DMS53 treated with DMSO at 0.1 percent for 48 hours (cell line): ENCODE measurements at regions not wholly inside any gene's neighbourhood (a gene's known extent, or its start where the extent isn't known, plus 50 kb on each side); places are given as distances from the start of the nearest gene placed in this dataset.

Source experiments
- DNase-seq: peaks from one replicate; lab custom pipeline; 2025; ENCODE audit not compliant: unreplicated experiment; lab: John Stamatoyannopoulos, UW

- DNase-seq: no peak
Measured at GRCh38 chr13:78341032-78341431, 262.3 kb downstream of the POU4F1 start.

- no peak for DNase-seq
Measured at GRCh38 chr13:78339927-78340326, 263.4 kb downstream of the POU4F1 start.

GRCh38 chr13:78334059-78334458 lies 269.3 kb downstream of the POU4F1 start:
- DNase-seq: no peak

DNA sequence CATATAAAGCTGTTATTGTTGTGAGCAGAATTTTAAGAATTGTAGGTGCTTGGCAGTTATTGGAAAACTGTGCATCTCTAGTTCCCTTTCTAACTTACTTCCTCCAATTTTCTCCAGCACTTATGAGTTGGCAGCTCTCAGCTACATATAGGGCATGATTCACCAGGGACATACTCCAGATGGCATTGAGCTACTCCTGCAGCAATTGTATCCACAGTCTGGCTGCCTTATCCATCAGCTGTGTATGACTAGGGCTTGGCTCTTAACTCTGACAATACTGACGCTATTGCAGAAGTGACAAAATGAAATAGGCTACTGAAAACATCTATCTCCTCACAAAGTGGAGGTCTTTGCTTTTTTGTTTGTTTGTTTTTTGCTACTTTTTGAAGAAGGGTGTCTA lies 276.7 kb downstream of the POU4F1 start:
- DNase-seq: no peak

- no peak for DNase-seq
Measured at GRCh38 chr13:78325585-78325984, 277.8 kb downstream of the POU4F1 start.

- no peak for DNase-seq
Measured at GRCh38 chr13:78323848-78324247, 279.5 kb downstream of the POU4F1 start.

DNA sequence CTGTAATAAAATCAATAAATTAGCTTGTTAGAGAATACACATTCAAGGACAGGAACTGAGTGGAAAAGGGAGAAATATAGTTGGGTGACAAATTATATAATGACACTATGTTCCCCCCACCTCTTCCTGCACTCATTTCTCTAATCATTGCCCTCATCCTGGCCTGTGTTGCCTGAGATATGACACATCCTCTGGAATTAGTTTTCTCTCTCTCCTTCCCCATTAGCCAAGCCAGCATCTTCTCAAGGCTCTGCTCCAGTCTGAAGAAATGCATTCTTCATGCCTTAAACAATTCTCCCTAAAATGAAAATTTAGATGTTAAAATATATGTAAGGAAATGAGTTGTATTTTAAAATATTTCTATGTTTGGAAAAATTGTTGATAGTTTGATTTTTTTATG lies 280.3 kb downstream of the POU4F1 start:
- DNase-seq: no peak

DNA sequence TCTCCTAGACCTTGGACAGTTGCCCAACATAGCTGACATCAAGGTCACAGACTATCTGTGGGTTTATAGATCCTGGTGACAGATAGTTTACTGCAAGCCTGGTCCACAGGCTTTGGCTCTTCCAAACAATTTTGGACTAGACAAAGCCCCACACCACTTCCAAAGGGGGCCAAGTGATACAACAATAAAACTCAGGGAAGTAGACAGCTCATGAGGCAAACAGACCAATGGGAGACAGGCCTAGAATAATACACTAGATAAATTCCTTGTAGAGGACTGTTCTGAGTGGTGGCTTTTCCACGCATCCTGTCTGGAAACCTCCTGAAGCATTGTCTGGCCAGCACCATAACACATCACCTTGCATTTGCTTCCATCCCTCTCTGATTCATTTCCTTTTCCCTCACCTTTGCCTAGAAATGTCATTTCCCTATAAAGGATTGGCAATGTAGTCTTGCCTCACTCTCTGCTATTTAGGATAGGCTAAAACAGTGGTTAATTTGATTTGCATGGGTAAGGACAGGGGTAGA lies 284.2 kb downstream of the POU4F1 start:
- no peak for DNase-seq

GRCh38 chr13:78317030-78317429 lies 286.3 kb downstream of the POU4F1 start:
- DNase-seq: no peak

GRCh38 chr13:78309497-78310180 lies 293.7 kb downstream of the POU4F1 start:
- no peak for DNase-seq

- DNase-seq: no peak
Measured at GRCh38 chr13:78306519-78307206, 296.7 kb downstream of the POU4F1 start.

DNA sequence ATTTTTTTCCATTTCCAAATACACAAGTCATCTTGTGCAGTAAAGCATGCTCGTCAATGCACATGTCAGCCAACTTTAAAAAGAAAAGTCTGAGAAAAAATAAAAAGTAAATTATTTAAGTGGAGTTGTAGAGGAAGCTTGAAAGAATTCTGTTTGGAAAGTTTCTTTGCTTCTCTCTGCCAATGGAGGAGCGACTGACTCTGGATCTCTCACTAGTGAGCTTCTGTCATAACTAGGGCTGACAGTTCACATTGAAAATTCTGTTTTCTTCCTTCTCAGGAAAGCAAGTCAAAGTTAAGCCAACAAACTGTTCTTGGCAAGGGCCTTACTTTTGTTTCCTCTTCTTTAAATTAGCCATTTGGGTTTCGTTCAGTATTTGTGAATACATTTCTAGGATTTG lies 298.2 kb downstream of the POU4F1 start:
- no peak for DNase-seq

DNA sequence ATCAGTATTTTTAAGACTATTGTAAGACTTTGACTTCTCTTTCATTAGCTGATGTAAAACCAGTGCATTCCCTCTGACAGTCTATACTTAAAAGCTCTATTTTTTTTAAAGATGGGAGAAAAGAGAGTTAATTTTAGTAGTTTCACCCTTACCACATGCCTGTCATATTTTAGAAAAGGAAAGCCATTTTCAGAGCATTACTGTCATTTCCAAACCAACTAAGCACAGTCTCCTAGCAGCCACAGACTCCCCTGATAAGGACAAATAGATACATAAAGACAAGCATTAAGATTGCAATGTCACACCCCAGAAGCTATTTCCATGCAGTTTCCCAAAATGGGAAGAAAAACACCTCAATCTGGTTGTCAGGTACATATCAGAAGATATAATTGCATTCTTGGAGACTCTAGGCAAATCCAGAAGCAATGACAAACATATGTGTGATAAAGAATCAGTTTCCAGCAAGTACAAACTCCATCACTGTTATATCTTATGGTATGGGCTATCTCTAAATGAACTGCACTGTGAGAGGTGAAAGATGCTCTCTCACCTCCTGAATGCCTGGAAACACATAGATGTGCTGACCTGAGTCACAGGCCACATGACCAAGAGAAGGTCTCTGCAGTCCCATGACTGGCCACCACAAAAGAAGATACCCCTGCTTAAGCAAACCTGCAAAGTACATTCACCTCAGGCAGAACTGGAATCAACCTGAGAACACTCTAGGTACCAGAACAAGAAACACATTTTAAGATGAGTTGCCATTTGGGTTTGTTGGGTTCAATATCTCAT lies 303.3 kb downstream of the POU4F1 start:
- no peak for DNase-seq

DNA sequence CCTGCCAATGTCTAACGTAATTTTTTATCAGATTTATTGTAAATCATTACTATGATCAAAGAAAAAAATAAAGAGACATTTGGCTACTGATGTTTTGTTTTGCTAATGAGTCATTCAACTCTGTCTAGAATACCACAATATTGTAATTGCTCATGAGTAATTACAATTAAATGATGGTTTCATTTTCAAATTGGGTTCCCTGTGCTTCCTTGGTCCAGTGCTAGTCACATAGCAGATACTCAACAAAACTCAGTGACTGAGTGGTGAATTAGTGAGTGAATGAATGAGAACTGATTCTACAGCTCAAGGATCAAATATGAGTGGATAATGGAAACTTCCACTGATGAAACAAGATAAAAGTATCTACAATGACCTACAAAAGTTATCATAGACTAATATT lies 304.7 kb downstream of the POU4F1 start:
- DNase-seq: no peak

DNA sequence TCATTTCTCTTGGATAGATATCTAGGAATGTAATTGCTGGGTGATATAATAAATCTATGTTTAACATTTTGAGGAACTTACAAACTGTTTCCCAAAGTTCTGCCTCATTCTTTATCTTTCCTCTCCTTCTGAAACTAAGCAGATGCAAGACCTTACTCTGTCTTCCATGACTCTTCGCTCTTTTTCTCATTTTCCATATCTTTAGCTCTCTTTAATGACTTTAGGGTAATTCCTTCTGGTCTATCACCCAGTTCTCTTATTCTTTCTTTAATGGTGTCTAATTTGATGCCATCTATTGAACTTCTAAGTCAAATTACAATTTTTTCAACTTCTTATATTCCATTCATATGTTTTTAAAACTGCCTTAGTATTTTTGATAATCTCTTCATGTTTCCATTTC lies 316.6 kb downstream of the POU4F1 start:
- no peak for DNase-seq

DNA sequence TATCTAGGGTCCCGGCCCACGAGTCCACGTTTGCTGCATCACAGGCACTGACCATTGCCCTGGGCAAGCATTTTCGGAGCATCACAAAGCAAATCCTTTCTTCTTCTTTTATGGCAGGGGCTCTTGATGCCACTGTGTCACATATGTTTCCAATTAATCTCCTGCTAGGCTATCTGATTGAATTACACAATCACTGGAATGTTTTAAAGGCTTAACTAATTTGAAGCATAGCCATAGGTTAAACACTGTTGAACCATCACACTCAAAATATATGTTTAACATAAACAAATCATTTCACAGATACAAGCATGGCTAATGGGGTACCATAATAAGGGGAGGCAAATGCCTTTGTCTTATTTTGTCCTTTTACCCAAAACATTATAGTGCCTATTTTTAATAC lies 338.3 kb downstream of the POU4F1 start:
- no peak for DNase-seq

GRCh38 chr13:78258304-78258703 lies 339.7 kb upstream of the EDNRB start:
- no peak for DNase-seq

- DNase-seq: no peak
Measured at GRCh38 chr13:78256484-78256883, 337.9 kb upstream of the EDNRB start.

DNA sequence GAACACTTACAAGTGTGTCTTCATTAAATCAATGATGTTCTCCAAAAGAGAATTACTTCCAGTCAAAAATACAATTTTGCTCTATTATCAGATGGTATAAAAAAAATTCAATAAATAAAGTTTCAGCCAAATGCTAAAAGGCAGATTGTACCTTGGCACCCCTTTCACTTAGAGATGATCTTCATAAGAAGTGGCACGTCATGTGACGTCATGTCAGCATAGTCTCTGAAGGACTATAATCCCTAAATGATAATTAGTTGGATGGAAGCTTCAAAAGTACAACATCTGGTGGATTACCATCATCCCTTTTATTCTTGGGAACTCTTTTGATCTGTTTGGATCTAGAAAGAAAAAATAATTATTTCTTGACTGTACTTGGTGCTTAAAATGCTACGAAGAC lies 335.5 kb upstream of the EDNRB start:
- no peak for DNase-seq

- no peak for DNase-seq
Measured at GRCh38 chr13:78247362-78247761, 328.7 kb upstream of the EDNRB start.

DNA sequence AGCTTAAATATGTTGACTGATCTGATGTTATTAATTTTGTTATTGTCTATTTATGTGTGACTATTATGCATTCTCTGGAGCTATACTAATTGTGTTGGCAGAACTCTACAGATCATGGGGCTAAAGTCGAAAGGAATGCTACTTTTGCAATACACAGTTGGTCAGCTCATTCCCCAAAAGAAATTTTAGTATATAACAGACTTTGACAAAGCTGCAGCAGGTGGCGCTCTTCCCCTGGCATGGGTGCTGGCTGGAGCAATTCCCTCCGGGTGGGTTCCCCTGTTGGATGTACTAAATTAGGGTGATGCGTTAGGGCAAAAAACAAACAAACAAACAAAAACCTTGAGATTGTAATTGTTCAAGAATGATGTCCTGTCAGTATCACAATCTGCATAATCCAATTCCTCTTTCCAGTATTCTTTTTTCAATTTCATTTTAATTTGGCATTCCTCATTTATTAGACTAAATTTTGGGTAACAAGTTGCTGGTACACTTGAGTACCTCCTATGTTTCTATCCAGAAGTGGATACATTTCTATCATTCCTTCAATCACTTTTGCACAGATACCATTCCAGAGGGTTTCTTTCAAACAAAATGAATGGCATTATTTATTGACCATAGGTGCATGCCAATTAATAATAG lies 322.8 kb upstream of the EDNRB start:
- DNase-seq: no peak
